HG03439 (cell line): ENCODE measurements at regions not wholly inside any gene's neighbourhood (a gene's known extent, or its start where the extent isn't known, plus 50 kb on each side); places are given as distances from the start of the nearest gene placed in this dataset.

Experiments
- ATAC-seq: cut with Tn5 transposase; IDR thresholded peaks from one replicate; pipeline ENCODE4 v1.9.1; 2021; ENCODE audit warnings: mild to moderate bottlenecking, moderate library complexity; ENCODE audit not compliant: unreplicated experiment

DNA sequence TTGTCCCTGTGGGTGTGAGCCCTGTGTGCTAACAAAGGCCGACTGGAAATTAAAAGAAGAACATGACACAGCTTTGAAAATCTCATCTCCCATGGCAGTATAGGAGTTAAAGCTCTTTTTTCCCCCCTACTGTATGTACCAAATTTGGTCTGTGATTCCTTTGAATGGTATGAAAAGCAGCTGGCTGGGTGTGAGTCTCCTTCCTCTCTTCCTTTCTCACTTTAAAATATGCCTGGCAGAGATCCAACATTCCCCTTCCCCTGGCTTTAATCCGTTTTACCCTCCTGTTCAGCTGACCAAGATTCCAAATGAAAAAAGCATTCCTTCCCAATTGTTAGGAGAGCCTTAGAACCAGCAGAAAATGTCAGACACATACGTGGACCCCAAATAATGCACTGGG lies 225.0 kb upstream of the CELF2 start:
- ATAC-seq, result no peak

DNA sequence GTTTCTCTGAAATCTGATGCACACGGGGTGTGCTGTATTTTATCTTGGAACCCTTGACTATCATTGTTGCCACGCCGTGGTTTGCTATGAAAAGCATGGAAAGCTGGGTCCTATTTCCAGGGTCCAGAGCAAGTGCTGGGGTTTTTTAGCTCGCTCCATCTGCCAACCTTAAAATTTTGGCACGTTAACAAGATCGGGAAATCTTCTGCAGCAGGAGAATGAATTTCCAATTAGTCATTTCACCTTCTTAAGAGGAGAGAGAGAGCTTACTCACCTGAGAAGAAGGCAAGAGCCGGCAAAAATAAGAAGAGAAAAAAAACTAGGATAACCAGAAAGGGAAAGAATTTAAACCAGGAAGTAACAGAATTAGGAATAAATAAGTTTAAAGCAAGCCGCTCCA lies 223.6 kb upstream of the CELF2 start:
- no peak for ATAC-seq

GRCh38 chr10:10794791-10795191 lies 222.9 kb upstream of the CELF2 start:
- ATAC-seq, result no peak

GRCh38 chr10:10796061-10796773 lies 221.5 kb upstream of the CELF2 start:
- ATAC-seq, result no peak

GRCh38 chr10:10796774-10797415 lies 220.8 kb upstream of the CELF2 start:
- no peak for ATAC-seq

DNA sequence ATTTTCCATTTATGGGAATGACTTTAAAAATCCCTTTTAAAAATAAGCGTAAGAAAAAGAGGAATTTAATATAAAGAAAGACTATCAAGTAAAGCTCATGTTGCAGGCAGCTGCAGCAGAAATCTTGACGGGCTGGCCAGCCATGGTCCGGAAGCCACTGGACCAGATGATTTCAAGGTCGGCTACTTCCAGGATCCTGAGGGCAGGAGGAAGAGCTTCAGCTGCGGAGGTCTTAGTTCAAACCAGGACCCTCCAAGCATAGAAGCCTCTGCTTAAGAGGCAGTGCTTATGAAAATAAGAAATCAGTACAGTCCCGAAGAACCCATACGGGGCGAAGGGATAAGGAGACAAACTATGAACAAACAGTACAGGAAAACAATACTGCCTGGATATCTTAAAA lies 220.2 kb upstream of the CELF2 start:
- no peak for ATAC-seq

- ATAC-seq, result no peak
Observed at GRCh38 chr10:10798102-10798863, 219.4 kb upstream of the CELF2 start.

DNA sequence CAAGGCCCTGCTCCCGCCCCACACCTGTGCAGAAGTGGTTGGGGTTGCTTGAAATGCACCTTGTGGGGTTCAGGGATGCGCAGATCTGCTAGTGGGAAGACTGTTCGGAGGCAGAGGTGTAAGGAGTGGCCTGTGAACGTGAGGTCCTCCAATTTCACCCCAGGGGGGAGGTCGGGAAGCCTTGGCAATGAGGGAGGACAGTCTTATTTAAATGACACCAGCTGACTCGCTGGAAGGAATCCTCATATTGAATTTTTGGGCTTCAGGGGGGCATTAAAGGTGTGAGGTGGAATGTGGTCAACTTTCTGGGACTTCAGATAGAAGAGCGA lies 218.8 kb upstream of the CELF2 start:
- no peak for ATAC-seq

DNA sequence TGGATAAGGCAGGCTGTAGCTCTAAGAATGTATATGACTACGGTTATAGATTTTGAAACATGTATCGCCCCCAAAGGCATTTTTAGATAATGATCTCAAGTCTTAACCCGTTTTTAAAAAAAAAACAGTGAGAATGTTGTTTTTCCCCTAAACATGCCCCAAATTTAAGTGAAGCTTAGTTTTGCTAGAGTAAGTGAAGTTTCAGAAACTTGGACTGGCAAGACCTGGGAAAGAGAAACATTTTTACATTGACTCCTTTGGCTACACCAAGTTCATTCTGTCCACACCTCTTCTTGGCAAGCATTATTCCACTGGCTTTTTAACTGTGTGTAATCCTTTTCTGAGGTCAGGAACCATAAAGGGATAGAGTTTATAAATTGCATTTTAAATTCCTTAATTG lies 216.7 kb upstream of the CELF2 start:
- ATAC-seq, result no peak

- ATAC-seq, result no peak
Observed at GRCh38 chr10:10803278-10803677, 214.4 kb upstream of the CELF2 start.

DNA sequence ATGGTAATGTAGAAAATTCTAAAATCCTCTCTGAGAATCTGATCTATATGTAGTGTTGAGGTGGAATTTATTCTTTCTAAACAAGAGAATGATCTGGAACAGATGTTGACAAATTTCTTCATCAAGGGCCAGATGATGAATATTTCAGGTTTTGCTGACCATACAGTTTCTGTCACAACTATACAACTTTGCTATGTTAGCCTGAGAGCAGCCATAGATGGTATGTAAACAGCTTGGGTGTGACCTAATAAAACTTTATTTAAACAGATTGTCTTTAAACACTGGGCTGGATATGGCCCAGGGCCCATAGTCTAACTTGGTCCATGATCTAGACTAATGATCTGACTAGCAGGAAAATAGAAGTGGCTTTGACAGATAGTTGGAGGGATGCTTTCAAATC lies 213.6 kb upstream of the CELF2 start:
- ATAC-seq, result no peak

GRCh38 chr10:10804998-10805740 lies 212.5 kb upstream of the CELF2 start:
- ATAC-seq, result no peak

- no peak for ATAC-seq
Observed at GRCh38 chr10:10807106-10807505, 210.6 kb upstream of the CELF2 start.

- ATAC-seq, result no peak
Observed at GRCh38 chr10:10811562-10811961, 206.1 kb upstream of the CELF2 start.

DNA sequence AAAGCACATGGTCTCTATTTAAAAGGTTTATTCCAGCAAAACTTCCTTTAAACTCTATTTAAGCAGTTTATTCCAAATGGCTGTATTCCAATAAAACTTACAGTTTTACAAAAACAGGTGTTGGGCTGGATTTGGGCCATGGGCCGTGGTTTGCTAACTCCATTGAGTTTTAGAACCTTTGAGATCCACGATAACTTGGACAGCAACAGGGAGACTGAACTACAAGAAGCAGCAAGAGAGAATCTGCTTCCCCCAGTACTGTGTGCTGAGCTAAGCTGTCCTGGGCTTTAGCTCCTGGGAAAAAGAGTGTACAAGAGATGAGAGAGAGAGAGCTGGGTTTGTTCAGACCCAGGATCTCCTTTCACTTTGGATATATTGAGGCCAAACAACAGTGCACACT lies 204.0 kb upstream of the CELF2 start:
- no peak for ATAC-seq

DNA sequence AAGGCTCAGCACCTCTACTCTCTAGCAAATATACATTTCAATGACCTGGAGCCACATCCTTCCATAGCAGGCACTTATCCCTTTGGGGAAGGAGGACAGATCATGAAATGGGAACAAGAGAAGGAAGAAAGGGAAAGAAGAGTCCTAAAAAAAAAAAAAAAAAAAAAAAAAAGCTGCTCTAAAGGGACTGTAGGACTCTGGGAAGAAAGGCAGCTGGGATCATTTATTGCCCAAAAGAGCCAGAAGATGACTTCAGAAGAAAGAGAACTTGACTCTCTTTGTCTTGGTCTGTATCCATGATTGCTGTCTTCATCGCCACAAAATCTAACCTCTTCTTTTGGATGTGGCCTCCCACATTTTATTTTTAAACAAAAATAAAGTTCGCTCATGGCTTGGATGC lies 203.6 kb upstream of the CELF2 start:
- ATAC-seq, result no peak

DNA sequence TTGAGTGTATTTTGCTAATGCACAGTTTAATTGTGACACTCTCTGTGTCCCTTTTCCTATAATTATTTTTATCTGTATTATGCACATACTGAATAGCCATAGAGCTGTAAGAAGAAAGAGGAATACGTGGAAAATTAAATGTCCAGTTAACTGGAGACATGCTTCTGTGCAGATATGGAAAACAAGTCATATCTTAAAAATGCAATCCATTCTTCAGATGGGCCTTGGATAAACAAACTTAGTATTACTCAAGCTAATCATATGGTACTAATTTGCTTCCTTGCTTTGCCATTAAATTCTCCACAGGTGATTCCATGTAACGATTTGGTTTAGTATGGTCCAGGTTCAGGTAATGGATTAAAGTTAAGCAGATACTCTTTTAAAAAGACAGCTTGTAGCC lies 201.2 kb upstream of the CELF2 start:
- ATAC-seq, result no peak

DNA sequence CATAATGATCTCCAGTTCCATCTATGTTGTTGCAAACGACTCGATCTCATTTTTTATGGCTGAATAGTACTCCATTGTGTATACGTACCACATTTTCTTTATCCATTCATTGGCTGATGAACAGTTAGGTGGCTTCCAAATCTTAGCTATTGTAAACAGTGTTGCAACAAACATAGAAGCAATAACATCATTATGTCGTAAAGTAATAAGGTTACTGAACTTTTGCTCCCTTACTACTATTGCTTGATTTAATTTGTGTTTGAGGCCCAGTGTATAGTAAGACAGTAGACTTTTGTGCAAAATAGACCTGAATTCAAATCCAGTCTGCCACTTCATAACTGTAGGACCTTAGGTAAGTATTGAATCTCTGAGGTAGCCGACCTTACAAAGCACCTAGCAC lies 200.1 kb upstream of the CELF2 start:
- no peak for ATAC-seq

DNA sequence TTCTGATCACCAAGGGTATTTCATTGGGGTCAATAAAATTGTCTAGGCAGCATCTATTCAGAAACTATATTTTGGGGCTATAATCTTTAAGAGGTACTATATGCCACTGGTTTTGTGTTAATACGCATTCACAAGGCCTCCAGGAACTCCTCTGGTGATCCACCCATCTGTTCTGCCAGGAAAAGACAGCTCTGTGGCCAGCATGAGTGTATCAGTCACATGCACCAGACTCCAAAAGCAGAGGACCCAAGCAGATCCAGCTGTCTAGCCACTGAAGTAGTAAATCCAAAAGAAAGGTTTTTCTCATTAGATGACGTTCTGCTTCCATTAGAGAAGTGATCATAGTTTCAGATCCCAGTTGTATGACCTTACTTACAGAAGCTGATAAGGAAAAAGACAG lies 199.6 kb upstream of the CELF2 start:
- no peak for ATAC-seq

GRCh38 chr10:10819206-10819856 lies 198.3 kb upstream of the CELF2 start:
- ATAC-seq, result no peak

- no peak for ATAC-seq
Observed at GRCh38 chr10:10821926-10822325, 195.7 kb upstream of the CELF2 start.
